LNCaP clone FGC (cell line): ENCODE measurements at regions not wholly inside any gene's neighbourhood (a gene's known extent, or its start where the extent isn't known, plus 50 kb on each side); places are given as distances from the start of the nearest gene placed in this dataset.

Source experiments
- DNase-seq: peaks from one replicate; pipeline ENCODE4 v3.0.0-alpha.2; 2011; ENCODE audit warnings: low read depth
- H3K4me3 ChIP-seq: 2 replicates; pipeline ENCODE4 v1.5.1; 2011; ENCODE audit warnings: mild to moderate bottlenecking, low read depth, low read length, control low read depth
- TF ChIP-seq, protein P1 (sequence below): IDR thresholded peaks from 2 replicates; pipeline ENCODE4 v1.5.1; 2012; ENCODE audit warnings: mild to moderate bottlenecking; ENCODE audit not compliant: control insufficient read depth, insufficient read depth; ENCODE audit errors: extremely low read depth

DNA sequence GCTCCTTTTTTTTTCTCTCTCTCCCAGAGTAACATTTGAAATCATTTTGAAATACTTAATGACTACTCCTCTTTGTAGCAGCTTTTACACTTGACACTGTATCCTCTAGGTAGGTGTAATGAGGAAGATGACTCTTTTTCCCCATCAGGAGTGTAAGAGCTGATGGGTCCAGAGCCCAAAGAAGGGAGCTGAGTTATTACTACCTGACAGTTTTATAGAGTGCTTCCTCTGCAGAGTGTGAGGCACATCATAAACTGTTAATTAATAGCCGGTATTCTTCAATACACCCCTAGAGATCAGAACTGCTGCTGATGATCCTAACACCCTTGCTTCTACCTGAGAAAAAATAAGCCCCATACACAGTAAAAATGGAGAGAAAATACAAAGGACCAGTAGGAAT lies 279.8 kb upstream of the SEMA3A start:
- no peak overlapping the region for H3K4me3 ChIP-seq
- TF ChIP-seq, protein P1, sequence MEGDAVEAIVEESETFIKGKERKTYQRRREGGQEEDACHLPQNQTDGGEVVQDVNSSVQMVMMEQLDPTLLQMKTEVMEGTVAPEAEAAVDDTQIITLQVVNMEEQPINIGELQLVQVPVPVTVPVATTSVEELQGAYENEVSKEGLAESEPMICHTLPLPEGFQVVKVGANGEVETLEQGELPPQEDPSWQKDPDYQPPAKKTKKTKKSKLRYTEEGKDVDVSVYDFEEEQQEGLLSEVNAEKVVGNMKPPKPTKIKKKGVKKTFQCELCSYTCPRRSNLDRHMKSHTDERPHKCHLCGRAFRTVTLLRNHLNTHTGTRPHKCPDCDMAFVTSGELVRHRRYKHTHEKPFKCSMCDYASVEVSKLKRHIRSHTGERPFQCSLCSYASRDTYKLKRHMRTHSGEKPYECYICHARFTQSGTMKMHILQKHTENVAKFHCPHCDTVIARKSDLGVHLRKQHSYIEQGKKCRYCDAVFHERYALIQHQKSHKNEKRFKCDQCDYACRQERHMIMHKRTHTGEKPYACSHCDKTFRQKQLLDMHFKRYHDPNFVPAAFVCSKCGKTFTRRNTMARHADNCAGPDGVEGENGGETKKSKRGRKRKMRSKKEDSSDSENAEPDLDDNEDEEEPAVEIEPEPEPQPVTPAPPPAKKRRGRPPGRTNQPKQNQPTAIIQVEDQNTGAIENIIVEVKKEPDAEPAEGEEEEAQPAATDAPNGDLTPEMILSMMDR, result no peak
- no peak for DNase-seq

DNA sequence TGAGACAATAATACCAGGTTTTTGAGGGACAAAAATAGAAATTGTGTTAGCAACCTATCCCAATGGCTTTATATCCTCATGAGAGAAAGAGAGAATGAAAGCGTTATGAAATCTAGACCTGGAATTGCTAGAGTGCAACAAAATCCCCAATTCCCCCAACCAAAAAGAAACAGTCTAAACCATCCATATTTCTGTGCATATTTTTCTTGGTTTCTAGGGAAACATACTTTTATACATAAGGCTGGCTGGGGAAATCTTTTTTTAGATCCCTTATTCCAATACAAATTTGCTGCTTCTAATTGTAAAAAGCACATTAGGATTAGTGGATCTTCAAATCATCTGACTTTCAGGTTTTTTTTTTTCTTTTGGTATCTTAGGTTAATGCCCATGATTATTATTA lies 277.0 kb upstream of the SEMA3A start:
- DNase-seq, result no peak
- H3K4me3 ChIP-seq, result no peak overlapping the region
- TF ChIP-seq, protein P1, result no peak

DNA sequence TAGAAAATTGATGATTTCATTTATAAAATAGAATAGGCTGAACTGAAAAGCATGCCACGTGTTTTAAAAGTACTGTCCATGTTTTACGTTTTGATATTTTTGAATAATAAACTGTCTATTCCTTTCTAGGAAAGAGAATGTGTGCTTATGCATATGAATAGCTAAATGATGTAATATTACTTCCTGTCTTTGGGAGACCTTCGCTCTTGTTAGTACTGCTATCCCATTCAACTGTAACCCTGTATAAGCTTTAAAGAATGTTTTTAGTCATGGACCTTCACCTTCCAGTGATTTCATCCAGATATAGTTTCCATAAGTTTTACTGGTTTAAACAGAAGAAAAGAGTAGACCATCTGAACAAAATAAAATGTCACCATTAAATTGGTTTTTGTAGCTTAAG lies 274.4 kb upstream of the SEMA3A start:
- DNase-seq, result no peak
- TF ChIP-seq, protein P1, result no peak
- no peak overlapping the region for H3K4me3 ChIP-seq

DNA sequence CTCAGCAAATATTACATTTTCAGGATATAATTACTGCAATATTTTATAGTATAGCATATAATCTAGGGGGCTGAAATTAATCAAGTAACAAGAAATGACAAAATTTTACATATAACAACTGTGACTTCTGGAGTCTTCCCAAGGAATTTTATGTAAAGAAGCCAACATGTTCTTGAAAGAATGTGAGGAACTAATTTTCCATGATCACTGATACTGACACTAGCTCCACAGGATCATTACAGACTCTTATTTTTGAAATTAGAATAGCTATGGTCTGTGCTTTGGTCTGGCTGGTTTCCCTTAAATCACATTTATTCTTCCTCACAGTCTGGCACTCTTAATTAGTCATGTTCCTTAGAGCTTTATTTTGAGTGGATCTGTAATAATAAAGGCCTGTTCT lies 267.7 kb upstream of the SEMA3A start:
- TF ChIP-seq, protein P1, result no peak
- no peak overlapping the region for H3K4me3 ChIP-seq
- no peak for DNase-seq

DNA sequence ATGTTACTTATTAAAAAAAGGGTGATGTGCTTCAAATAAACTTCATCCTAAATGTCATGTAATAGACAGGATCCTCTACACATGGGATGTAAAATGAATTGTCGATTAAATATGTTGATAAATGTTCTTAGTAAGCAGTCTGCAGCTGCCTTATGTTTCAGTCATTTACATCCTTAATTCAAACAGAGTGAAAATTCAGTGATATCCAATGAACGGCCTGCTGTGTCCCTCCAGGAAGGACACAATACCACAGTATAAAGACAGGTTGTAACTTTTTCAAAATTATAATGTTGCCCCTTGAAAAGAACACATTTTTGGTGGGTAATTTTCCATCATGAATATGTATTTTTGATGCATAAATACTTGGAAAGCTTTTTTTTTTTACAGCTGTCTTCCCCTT lies 266.5 kb upstream of the SEMA3A start:
- TF ChIP-seq, protein P1, result no peak
- DNase-seq, result no peak
- no peak overlapping the region for H3K4me3 ChIP-seq

DNA sequence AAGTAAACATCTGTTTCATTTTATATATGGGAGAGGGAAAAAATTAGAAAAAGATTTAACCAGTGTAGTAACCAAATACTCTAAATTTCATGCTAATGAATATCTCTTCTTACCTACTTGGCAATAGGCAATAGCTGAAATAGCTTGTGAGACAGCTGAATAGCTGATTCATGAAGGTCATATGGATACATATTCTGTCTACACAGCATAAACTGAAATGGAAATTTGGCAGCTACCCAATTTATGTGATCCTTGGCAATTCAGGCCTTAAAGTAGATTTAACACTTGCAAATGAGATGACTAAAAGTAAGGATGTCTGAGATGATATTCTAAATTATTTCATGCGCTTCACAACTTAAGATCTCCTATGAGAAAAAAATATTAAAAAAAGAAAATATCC lies 261.2 kb upstream of the SEMA3A start:
- no peak for DNase-seq
- no peak overlapping the region for H3K4me3 ChIP-seq
- TF ChIP-seq, protein P1, result no peak

DNA sequence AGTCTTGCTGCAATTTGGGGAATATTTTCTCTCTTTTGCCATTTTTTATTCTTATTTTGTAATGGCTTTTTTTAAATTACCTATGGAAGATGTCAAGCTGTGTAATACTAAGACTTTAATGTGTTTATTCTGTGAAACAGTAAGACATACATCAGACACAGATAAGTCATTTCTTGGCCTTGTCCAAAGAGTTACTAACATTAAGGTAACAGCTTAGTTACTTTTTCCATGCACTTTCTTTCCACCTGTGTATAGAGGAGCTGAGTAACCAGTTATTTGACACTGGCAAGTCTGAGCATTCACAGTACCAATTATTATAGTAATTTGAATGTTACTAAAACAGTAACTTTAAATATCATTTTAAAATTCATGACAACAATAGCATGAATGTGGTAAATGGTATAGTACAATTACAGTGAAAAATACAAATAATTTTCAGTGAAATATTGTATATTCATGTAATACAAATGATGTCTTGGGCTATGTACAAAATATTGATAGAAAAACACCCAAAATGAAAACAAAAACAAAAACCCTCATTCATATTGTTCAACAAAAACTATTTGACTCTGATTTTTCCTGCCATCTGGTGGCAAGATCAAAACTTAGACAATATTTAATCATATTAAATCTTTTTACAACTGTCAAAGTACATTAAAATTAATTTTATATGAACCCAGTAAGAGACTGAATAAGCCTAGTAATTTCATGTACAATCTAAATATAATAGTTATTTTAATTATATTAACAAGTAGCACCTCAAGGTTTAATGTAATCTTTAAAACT lies 259.8 kb upstream of the SEMA3A start:
- DNase-seq, result peak; percentile 2
- H3K4me3 ChIP-seq, result no peak overlapping the region
- TF ChIP-seq, protein P1, result peak; percentile 16; the same call in 1 of the 2 replicates
